CD14-positive monocyte (primary cell): ENCODE measurements at regions not wholly inside any gene's neighbourhood (a gene's known extent, or its start where the extent isn't known, plus 50 kb on each side); places are given as distances from the start of the nearest gene placed in this dataset.

Source experiments
- DNase-seq, 3 donors: peaks; one replicate each; pipeline ENCODE4 v3.0.0-alpha.2; 2011 to 2022
- H2AFZ ChIP-seq: 2 replicates; pipeline ENCODE4 v1.6.0; 2012; ENCODE audit warnings: mild to moderate bottlenecking, low read depth, low read length, inconsistent platforms; ENCODE audit not compliant: insufficient read depth, poor library complexity, severe bottlenecking
- H3K27ac ChIP-seq, 2 donors: 1 replicate in 1 of 2; 2 replicates in 1 of 2; pipeline ENCODE4 v1.5.1; 2012 to 2013; ENCODE audit warnings: low read length in 2 of 2, control low read depth in 1 of 2, inconsistent platforms in 1 of 2, low read depth in 1 of 2, mild to moderate bottlenecking in 1 of 2
- H3K27me3 ChIP-seq, 2 donors: one replicate each; pipeline versions ENCODE4 v1.6.0 to v1.6.1; 2011 to 2013; ENCODE audit warnings: low read length in 2 of 2; ENCODE audit not compliant: control insufficient read depth in 2 of 2, insufficient read depth in 2 of 2
- H3K36me3 ChIP-seq, 2 donors: replicated peaks in 1 of 2; 1 replicate in 1 of 2; 2 replicates in 1 of 2; pipeline versions ENCODE4 v1.5.1 to v1.6.1; 2012 to 2013; ENCODE audit warnings: low read length in 2 of 2, control low read depth in 1 of 2, inconsistent platforms in 1 of 2, mild to moderate bottlenecking in 1 of 2; ENCODE audit not compliant: insufficient read depth in 2 of 2, control insufficient read depth in 1 of 2
- H3K4me1 ChIP-seq, 2 donors: 1 replicate in 1 of 2; 2 replicates in 1 of 2; pipeline versions ENCODE4 v1.5.1 to v1.6.1; 2012 to 2013; ENCODE audit warnings: low read length in 2 of 2, control low read depth in 1 of 2, inconsistent platforms in 1 of 2, mild to moderate bottlenecking in 1 of 2, moderate library complexity in 1 of 2; ENCODE audit not compliant: insufficient read depth in 2 of 2, control insufficient read depth in 1 of 2
- H3K4me2 ChIP-seq: replicated peaks from 2 replicates; pipeline ENCODE3; 2012; ENCODE audit warnings: low read length, moderate library complexity, mild to moderate bottlenecking; ENCODE audit not compliant: poor library complexity, severe bottlenecking; ENCODE audit errors: extremely low read depth
- H3K4me3 ChIP-seq, 3 experiments: fragments of 200-600 bp in 1 of 3; sonication (generic) in 1 of 3; replicated peaks in 1 of 3; 1 replicate in 2 of 3; 2 replicates in 1 of 3; pipeline ENCODE4 v1.5.1; 2011 to 2013; ENCODE audit warnings: low read length in 3 of 3, mild to moderate bottlenecking in 3 of 3, control low read depth in 2 of 3, low read depth in 2 of 3, inconsistent platforms in 1 of 3, moderate library complexity in 1 of 3
- H3K79me2 ChIP-seq: 2 replicates; pipeline ENCODE4 v1.6.0; 2012; ENCODE audit warnings: mild to moderate bottlenecking, control low read depth, inconsistent platforms, low read length, moderate library complexity; ENCODE audit not compliant: insufficient read depth
- H3K9ac ChIP-seq: 2 replicates; pipeline ENCODE4 v1.6.0; 2017; ENCODE audit warnings: low read length, mild to moderate bottlenecking; ENCODE audit not compliant: insufficient read depth, poor library complexity, severe bottlenecking
- H3K9me3 ChIP-seq, 2 donors: replicated peaks in 1 of 2; 1 replicate in 1 of 2; 2 replicates in 1 of 2; pipeline versions ENCODE4 v1.5.1 to v1.6.1; 2012 to 2013; ENCODE audit warnings: low read length in 2 of 2, control low read depth in 1 of 2; ENCODE audit not compliant: control insufficient read depth in 1 of 2, insufficient read depth in 1 of 2
- H4K20me1 ChIP-seq: 2 replicates; pipeline ENCODE4 v1.6.0; 2012; ENCODE audit warnings: mild to moderate bottlenecking, low read length, control low read depth, moderate library complexity; ENCODE audit not compliant: insufficient read depth
- H3K27ac Mint-ChIP-seq, 7 donors: one replicate each; pipeline ENCODE4 v1.8.0; 2020; ENCODE audit warnings: mild to moderate bottlenecking in 7 of 7, mixed read lengths in 7 of 7, moderate library complexity in 6 of 7, inconsistent platforms in 2 of 7
- H3K27me3 Mint-ChIP-seq, 3 donors: one replicate each; pipeline ENCODE4 v1.8.0; 2021 to 2022; ENCODE audit warnings: low read depth in 3 of 3, mild to moderate bottlenecking in 3 of 3, mixed read lengths in 3 of 3, moderate library complexity in 3 of 3, inconsistent platforms in 1 of 3
- H3K36me3 Mint-ChIP-seq, 2 donors: one replicate each; pipeline ENCODE4 v1.8.0; 2020; ENCODE audit warnings: mixed read lengths in 2 of 2, inconsistent platforms in 1 of 2, mild to moderate bottlenecking in 1 of 2
- H3K4me1 Mint-ChIP-seq: one replicate; pipeline ENCODE4 v1.8.0; 2020; ENCODE audit warnings: mild to moderate bottlenecking, mixed read lengths
- H3K4me3 Mint-ChIP-seq, 2 donors: one replicate each; pipeline ENCODE4 v1.8.0; 2020; ENCODE audit warnings: mild to moderate bottlenecking in 2 of 2, mixed read lengths in 2 of 2, moderate library complexity in 1 of 2
- H3K9me3 Mint-ChIP-seq, 7 donors: one replicate each; pipeline ENCODE4 v1.8.0; 2020 to 2022; ENCODE audit warnings: mixed read lengths in 7 of 7, mild to moderate bottlenecking in 6 of 7, moderate library complexity in 6 of 7, inconsistent platforms in 2 of 7
- CTCF ChIP-seq: fragments of 200-600 bp; IDR thresholded peaks from one replicate; pipeline ENCODE4 v1.8.0; 2022; ENCODE audit warnings: antibody characterized with exemption, mild to moderate bottlenecking
- WGBS: methylation state at CpG from one replicate; pipeline ENCODE4 v1.1.5; 2013; ENCODE audit warnings: missing lambda C conversion rate; ENCODE audit not compliant: insufficient coverage; 5-methylcytosine and 5-hydroxymethylcytosine counted together
- intact Hi-C, 2 donors: fragments of 100-400 bp; cut with micrococcal nuclease; formaldehyde crosslinking; loops; one replicate each; pipeline versions ENCODE4 v1.15.0 to v1.15.1; 2023

- no peak overlapping the region for H3K27ac Mint-ChIP-seq
- Histone ChIP-seq H3K79me2 (no peaks in the 10 kb centered on the region), H3K4me3 (no peak overlapping the region), H3K27ac (no peak overlapping the region), H4K20me1 (no peaks in the 10 kb centered on the region), H3K4me1 (no peaks in the 10 kb centered on the region), H3K9ac (no peak overlapping the region), H2AFZ (peak overlapping the region; percentile 44), H3K27me3 (no peaks in the 10 kb centered on the region), H3K4me2 (no peak overlapping the region), H3K9me3 (no peaks in the 10 kb centered on the region), H3K36me3 (no peaks in the 10 kb centered on the region)
- peaks cover 0 to 9% (median 2%) of the 10 kb centered on the region in 7 donors for H3K9me3 Mint-ChIP-seq
- 88% methylated on average over 8 of the region's 12 CpGs for WGBS
- peak overlapping the region in 1 of 2 donors; percentile 18 for H3K4me3 Mint-ChIP-seq
- H3K4me1 Mint-ChIP-seq, result peaks cover 4% of the 10 kb centered on the region
- TF ChIP-seq CTCF, result no peak
- DNase-seq, result no peak
- peaks cover 2 to 6% (median 5%) of the 10 kb centered on the region in 3 donors for H3K27me3 Mint-ChIP-seq
- intact Hi-C loops, result no loop called here
- H3K36me3 Mint-ChIP-seq, result no peaks in the 10 kb centered on the region
These were observed 133.9 kb upstream of the ZNF618 start for GRCh38 chr9:113741886-113742854.

- H3K4me2 ChIP-seq, result no peak overlapping the region
- DNase-seq, result no peak
- WGBS, result 84% methylated on average over 6 of the region's 6 CpGs
- Mint-ChIP-seq H3K27me3 (peaks cover 2 to 6% (median 5%) of the 10 kb centered on the region in 3 donors), H3K4me1 (peaks cover 4% of the 10 kb centered on the region), H3K9me3 (peaks cover 3 to 13% (median 6%) of the 10 kb centered on the region in 7 donors), H3K27ac (peak overlapping the region in 1 of 7 donors; percentile 32), H3K4me3 (peak overlapping the region in 1 of 2 donors; percentile 18), H3K36me3 (no peaks in the 10 kb centered on the region)
- H3K4me1 ChIP-seq, result no peaks in the 10 kb centered on the region
- H2AFZ ChIP-seq, result peak overlapping the region; percentile 44
- H3K9ac ChIP-seq, result no peak overlapping the region
- H3K4me3 ChIP-seq, result no peak overlapping the region
- no peak for TF ChIP-seq CTCF
- no peaks in the 10 kb centered on the region for H3K36me3 ChIP-seq
- intact Hi-C loops, result no loop called here
- H3K27me3 ChIP-seq, result no peaks in the 10 kb centered on the region
- no peak overlapping the region for H3K27ac ChIP-seq
- no peaks in the 10 kb centered on the region for H3K79me2 ChIP-seq
- H4K20me1 ChIP-seq, result no peaks in the 10 kb centered on the region
- H3K9me3 ChIP-seq, result no peaks in the 10 kb centered on the region
These were observed 133.2 kb upstream of the ZNF618 start for GRCh38 chr9:113742878-113743277.
